Fibroblast of skin of abdomen (primary cell): ENCODE measurements at regions not wholly inside any gene's neighbourhood (a gene's known extent, or its start where the extent isn't known, plus 50 kb on each side); places are given as distances from the start of the nearest gene placed in this dataset.
"Not testable (repeated sequence)": the region's sequence is repeated elsewhere in the genome, so short reads cannot be mapped to it uniquely, and the experiment has no call there.

ENCODE experiments used
- DNase-seq: peaks from one replicate; pipeline ENCODE4 v3.0.0-alpha.2; 2013

GRCh38 chr3:55294557-55294956 lies 192.5 kb downstream of the WNT5A start:
- DNase-seq, result no peak

- no peak for DNase-seq
These were observed 194.7 kb downstream of the WNT5A start for GRCh38 chr3:55292360-55292759.

- no peak for DNase-seq
These were observed 198.4 kb downstream of the WNT5A start for GRCh38 chr3:55288657-55289056.

GRCh38 chr3:55286693-55287092 lies 200.4 kb downstream of the WNT5A start:
- DNase-seq, result no peak

GRCh38 chr3:55285156-55285555 lies 201.9 kb downstream of the WNT5A start:
- DNase-seq, result peak; percentile 66

- peak; percentile 35 for DNase-seq
These were observed 203.6 kb downstream of the WNT5A start for GRCh38 chr3:55283441-55283925.

GRCh38 chr3:55282994-55283393 lies 204.1 kb downstream of the WNT5A start:
- DNase-seq, result no peak

- no peak for DNase-seq
These were observed 215.0 kb downstream of the WNT5A start for GRCh38 chr3:55272031-55272645.

- DNase-seq, result no peak
These were observed 215.6 kb downstream of the WNT5A start for GRCh38 chr3:55271549-55271948.

- peak; percentile 54 for DNase-seq
These were observed 216.1 kb downstream of the WNT5A start for GRCh38 chr3:55270976-55271375.

- DNase-seq, result no peak
These were observed 217.5 kb downstream of the WNT5A start for GRCh38 chr3:55269636-55270035.

- no peak for DNase-seq
These were observed 218.0 kb downstream of the WNT5A start for GRCh38 chr3:55269096-55269495.

GRCh38 chr3:55267206-55267930 lies 219.7 kb downstream of the WNT5A start:
- DNase-seq, result peak; percentile 67

- DNase-seq, result peak; percentile 44
These were observed 222.2 kb downstream of the WNT5A start for GRCh38 chr3:55264919-55265318.

- peak; percentile 44 for DNase-seq
These were observed 234.2 kb downstream of the WNT5A start for GRCh38 chr3:55252921-55253320.

GRCh38 chr3:55249156-55249555 lies 237.9 kb downstream of the WNT5A start:
- DNase-seq, result not testable (repeated sequence)

- DNase-seq, result no peak
These were observed 239.4 kb downstream of the WNT5A start for GRCh38 chr3:55247666-55248065.

- DNase-seq, result peak; percentile 51
These were observed 241.1 kb downstream of the WNT5A start for GRCh38 chr3:55246033-55246432.

GRCh38 chr3:55245351-55245750 lies 241.8 kb downstream of the WNT5A start:
- no peak for DNase-seq

- DNase-seq, result peak; percentile 34
These were observed 242.9 kb downstream of the WNT5A start for GRCh38 chr3:55244247-55244646.

- DNase-seq, result no peak
These were observed 243.4 kb downstream of the WNT5A start for GRCh38 chr3:55243678-55244077.

- no peak for DNase-seq
These were observed 244.2 kb downstream of the WNT5A start for GRCh38 chr3:55242921-55243320.

- DNase-seq, result no peak
These were observed 246.0 kb downstream of the WNT5A start for GRCh38 chr3:55241098-55241497.

- DNase-seq, result no peak
These were observed 251.7 kb downstream of the WNT5A start for GRCh38 chr3:55235416-55235815.
